HL-60 (cell line): ENCODE measurements at regions not wholly inside any gene's neighbourhood (a gene's known extent, or its start where the extent isn't known, plus 50 kb on each side); places are given as distances from the start of the nearest gene placed in this dataset.

Source experiments
- GABPA ChIP-seq: IDR thresholded peaks from 2 replicates; pipeline ENCODE4 v1.6.1; 2012; ENCODE audit warnings: low read depth
- POLR2AphosphoS5 ChIP-seq: IDR thresholded peaks from 2 replicates; pipeline ENCODE4 v1.6.1; 2012; ENCODE audit warnings: low read depth
- SPI1 ChIP-seq: IDR thresholded peaks from 2 replicates; pipeline ENCODE4 v1.6.1; 2012; ENCODE audit warnings: low read depth, mild to moderate bottlenecking, borderline replicate concordance
- TF ChIP-seq, protein P1 (sequence below): IDR thresholded peaks from one replicate; pipeline ENCODE4 v1.5.1; 2011; ENCODE audit warnings: low read length, control low read depth, inconsistent platforms; ENCODE audit not compliant: insufficient read depth
- TF ChIP-seq, protein P2 (sequence below): IDR thresholded peaks from 2 replicates; pipeline ENCODE4 v1.6.1; 2012; ENCODE audit warnings: low read depth; ENCODE audit not compliant: insufficient replicate concordance

DNA sequence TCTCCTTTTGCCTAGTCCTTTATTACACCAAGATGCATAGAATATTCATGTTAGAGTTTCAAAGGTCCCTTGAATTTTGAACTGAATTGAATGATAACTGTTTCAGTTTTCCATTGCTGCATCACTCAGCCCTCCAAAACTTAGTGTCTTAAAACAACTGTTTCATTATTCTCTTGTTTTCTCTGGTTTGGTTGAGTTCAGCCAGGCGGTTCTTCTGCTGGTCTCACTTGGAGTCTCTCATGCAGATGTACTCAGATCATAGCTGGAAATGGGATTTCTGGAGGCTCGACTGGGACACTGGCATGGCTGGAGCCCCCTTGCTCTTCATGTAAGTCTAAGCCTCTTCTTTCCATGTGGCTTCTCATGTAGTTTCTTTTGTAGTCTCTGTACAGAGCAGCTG, 107.2 kb upstream of the MKI67 start:
- TF ChIP-seq, protein P1, sequence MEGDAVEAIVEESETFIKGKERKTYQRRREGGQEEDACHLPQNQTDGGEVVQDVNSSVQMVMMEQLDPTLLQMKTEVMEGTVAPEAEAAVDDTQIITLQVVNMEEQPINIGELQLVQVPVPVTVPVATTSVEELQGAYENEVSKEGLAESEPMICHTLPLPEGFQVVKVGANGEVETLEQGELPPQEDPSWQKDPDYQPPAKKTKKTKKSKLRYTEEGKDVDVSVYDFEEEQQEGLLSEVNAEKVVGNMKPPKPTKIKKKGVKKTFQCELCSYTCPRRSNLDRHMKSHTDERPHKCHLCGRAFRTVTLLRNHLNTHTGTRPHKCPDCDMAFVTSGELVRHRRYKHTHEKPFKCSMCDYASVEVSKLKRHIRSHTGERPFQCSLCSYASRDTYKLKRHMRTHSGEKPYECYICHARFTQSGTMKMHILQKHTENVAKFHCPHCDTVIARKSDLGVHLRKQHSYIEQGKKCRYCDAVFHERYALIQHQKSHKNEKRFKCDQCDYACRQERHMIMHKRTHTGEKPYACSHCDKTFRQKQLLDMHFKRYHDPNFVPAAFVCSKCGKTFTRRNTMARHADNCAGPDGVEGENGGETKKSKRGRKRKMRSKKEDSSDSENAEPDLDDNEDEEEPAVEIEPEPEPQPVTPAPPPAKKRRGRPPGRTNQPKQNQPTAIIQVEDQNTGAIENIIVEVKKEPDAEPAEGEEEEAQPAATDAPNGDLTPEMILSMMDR = no peak
- TF ChIP-seq GABPA (no peak), POLR2AphosphoS5 (no peak), SPI1 (no peak)
- TF ChIP-seq, protein P2, sequence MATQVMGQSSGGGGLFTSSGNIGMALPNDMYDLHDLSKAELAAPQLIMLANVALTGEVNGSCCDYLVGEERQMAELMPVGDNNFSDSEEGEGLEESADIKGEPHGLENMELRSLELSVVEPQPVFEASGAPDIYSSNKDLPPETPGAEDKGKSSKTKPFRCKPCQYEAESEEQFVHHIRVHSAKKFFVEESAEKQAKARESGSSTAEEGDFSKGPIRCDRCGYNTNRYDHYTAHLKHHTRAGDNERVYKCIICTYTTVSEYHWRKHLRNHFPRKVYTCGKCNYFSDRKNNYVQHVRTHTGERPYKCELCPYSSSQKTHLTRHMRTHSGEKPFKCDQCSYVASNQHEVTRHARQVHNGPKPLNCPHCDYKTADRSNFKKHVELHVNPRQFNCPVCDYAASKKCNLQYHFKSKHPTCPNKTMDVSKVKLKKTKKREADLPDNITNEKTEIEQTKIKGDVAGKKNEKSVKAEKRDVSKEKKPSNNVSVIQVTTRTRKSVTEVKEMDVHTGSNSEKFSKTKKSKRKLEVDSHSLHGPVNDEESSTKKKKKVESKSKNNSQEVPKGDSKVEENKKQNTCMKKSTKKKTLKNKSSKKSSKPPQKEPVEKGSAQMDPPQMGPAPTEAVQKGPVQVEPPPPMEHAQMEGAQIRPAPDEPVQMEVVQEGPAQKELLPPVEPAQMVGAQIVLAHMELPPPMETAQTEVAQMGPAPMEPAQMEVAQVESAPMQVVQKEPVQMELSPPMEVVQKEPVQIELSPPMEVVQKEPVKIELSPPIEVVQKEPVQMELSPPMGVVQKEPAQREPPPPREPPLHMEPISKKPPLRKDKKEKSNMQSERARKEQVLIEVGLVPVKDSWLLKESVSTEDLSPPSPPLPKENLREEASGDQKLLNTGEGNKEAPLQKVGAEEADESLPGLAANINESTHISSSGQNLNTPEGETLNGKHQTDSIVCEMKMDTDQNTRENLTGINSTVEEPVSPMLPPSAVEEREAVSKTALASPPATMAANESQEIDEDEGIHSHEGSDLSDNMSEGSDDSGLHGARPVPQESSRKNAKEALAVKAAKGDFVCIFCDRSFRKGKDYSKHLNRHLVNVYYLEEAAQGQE = no peak
